ENCODE measurements at regions not wholly inside any gene's neighbourhood (a gene's known extent, or its start where the extent isn't known, plus 50 kb on each side); places are given as distances from the start of the nearest gene placed in this dataset.
"Not testable (repeated sequence)": the region's sequence is repeated elsewhere in the genome, so short reads cannot be mapped to it uniquely, and the experiment has no call there.

DNA sequence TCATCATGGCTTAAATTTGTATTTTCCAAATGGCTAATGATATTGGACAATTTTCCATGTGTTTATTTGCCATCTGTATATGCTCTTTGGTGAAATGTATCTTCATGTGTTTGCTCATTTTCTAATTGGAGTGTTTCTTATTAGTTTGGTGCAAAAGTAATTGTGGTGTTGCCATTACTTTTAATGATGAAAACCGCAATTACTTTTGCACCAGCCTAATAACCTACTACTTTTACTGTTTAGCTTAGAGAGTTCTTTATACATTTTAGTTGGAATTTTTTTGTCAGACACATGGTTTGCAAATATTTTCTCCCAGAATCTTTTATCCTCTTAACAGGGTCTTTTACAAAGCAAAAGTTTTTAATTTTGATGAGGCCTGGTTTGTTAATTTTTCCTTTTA is 141.0 kb upstream of the AGTR1 start:
- no peak for DNase-seq (ENCODE audit: low read depth, low spot score)

DNA sequence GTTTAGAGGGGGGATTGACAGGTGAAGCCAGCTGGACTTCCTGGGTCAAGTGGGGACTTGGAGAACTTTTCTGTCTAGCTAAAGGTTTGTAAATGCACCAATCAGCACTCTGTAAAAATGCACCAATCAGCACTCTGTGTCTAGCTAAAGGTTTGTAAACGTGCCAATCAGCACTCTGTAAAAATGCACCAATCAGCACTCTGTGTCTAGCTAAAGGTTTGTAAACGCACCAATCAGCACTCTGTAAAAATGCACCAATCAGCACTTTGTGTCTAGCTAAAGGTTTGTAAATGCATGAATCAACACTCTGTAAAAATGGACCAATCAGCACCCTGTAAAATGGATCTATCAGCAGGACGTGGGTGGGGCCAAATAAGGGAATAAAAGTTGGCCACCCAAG is 120.1 kb upstream of the AGTR1 start:
- DNase-seq (ENCODE audit: low read depth, low spot score), result not testable (repeated sequence)

DNA sequence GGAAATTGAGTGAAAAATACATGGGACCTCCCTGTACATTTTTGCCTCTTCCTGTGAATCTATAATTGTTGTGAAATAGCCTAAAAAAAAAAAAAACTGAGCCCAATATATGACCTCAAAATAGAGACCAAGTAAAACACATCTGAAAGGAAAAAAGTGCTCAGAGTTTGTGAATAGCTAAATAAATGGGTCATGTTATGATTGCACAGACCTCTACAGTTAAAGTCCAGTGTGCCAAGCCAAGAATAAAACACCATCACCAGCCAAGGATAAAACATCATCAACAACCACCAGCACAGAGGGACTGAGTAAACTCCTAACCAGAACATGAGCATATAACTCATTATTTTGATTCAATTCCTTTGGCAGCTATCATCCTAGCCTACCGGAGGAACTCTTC is 115.6 kb upstream of the AGTR1 start:
- no peak for DNase-seq (ENCODE audit: low read depth, low spot score)

DNA sequence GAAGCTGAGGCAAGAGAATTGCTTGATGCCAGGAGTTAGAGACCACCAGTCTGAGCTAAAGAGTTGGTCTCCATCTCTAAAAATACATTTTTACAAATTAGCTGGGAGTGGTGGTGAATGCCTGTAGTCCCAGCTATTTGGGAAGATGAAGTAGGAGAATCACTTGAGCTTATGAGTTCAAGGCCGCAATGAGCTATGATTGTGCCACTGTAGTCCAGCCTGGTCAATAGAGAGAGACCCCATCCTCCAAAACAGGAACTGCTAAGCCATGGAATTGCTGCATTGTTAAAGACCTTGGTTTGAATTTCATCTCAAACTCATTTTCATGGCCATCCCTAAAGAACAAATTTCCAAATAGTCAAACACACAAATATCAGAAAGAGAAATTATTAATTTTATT is 113.9 kb upstream of the AGTR1 start:
- DNase-seq (ENCODE audit: low read depth, low spot score), result no peak

DNA sequence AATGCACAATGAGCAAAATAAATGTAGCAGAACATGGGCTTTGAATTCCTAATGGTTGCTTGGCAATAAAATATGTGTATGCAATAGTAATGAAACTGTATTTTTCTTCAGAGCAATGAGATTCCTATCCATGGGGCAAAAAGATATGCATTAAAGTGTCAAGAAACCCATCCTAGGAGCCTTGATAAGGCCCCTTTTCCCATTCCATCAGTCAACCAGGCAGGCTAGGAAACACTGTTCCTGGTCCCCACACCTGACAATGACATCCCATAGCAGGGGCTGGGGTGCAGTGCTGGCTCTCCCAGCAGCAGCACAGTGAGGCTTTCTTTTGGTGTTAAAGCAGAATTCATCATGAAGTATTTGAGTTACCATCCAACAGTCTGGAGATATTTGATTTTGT is 113.3 kb upstream of the AGTR1 start:
- no peak for DNase-seq (ENCODE audit: low read depth, low spot score)

DNA sequence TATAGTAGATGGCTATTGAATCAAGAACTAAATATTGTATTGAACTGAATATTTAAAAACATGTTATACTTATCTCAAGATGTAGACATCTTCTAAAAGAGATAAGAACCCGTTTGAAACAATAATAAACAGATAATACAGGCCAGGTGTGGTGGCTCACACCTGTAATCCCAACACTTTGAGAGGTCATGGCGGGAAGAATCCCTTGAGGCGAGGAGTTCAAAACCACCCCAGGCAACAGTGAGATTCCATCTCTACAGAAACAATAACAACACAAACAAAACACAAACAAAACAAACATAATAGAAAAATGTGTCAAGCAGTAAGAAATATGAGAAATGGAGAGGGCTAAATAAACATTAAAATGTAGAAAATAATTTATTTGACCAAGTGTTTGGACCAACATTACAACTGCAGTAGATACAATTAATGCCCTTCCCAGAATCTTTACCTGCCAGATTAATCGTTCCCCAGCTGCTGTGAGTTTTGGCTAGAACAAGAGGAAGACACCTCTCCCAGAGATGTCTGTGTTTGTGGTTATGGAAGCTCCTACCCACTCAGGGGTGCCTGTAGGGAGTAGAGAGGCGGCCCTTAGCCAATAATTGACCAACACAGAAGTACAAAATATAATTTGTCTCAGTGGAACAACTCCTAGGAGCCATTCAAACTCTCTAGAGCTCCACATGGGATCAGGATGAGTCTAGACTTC is 111.9 kb upstream of the AGTR1 start:
- DNase-seq (ENCODE audit: low read depth, low spot score), result no peak

DNA sequence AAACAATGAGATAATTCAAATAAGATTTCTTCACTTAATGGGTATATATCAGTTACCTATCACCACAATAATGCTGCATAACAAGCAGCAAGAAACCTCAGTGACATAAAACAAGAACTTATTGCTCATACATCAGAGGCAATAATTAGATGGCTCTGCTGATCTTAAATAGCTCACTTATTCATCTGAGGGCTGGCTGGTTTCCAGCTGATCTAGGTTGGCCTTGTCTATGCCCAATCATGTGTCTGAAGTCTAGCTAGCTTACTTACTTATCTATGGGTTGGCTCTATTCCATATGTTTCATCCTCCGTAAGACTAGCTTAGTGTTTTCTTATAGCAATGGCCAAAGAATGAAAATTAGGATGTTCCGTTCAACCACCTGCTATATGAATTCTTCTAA is 109.4 kb upstream of the AGTR1 start:
- DNase-seq (ENCODE audit: low read depth, low spot score), result no peak

DNA sequence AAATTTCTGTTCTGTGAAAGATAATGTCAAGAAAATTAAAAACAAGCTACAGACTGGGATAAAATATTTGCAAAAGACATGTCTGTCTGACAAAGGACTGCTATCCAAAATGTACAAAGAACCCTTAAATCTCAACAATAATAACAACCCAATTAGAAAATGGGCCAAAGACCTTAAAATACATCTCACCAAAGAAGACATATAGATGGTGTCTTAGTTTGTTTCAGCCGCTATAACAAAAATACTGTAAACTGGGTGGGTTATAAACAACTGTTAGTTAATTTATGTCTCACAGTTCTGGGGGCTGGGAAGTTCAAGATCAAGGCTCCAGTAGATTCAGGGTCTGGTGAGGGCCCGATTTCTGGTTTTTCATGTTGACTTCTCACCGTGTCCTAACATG is 106.2 kb upstream of the AGTR1 start:
- no peak for DNase-seq (ENCODE audit: low read depth, low spot score)

DNA sequence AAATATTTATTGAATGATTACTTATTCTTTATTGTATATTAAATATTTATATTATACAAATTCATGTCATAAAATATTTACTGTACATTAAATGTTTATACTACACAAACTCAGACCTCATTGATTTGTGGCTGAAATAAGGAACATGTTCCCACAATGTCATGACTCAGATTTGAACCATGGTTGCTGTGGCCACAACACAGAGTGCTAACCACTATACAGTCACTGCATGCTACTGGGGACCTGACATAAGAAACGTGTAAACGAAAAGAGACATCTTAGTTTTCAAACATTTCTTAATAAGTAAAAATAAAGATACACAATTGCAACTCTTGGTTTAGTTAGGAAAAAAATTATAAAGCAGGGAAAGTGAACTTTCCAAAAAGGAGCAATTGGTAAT is 99.1 kb upstream of the AGTR1 start:
- no peak for DNase-seq (ENCODE audit: low read depth, low spot score)

DNA sequence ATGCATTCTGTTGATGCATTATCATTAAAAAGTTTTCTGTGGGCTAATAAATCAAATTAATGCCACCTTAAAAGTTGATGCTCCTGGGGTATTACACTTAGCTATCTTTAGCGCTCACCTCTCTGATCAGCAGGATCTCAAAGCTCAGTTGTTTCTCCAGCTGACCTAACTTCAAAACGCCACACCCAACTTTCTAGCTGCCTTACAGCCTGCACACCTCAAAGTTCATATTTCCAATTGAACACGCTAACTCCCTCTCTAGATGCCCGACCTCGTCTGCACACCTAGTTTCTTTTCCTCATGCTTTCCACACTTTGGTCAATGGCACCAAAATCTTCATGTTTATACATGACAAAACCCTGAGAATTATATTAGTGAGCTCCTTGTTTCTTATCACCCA is 98.2 kb upstream of the AGTR1 start:
- DNase-seq (ENCODE audit: low read depth, low spot score), result no peak

DNA sequence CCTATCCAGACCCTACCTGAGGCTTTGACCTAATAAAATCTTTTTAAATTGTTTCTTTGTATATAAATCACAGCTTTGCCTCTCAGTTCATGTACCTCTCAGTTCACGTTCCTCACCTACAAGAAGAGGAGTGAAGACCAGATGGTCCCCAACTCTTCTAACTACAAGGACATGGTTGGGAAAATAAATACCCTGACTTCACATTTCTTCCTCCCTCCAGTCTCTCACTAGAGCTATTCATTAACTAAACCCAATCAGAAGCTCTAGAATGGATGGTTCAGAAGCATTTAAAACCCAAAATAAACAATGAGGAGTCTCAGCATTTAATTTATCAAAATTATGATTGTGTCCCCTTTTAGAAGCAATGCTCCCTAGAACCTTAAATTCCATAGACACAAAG is 97.3 kb upstream of the AGTR1 start:
- no peak for DNase-seq (ENCODE audit: low read depth, low spot score)

DNA sequence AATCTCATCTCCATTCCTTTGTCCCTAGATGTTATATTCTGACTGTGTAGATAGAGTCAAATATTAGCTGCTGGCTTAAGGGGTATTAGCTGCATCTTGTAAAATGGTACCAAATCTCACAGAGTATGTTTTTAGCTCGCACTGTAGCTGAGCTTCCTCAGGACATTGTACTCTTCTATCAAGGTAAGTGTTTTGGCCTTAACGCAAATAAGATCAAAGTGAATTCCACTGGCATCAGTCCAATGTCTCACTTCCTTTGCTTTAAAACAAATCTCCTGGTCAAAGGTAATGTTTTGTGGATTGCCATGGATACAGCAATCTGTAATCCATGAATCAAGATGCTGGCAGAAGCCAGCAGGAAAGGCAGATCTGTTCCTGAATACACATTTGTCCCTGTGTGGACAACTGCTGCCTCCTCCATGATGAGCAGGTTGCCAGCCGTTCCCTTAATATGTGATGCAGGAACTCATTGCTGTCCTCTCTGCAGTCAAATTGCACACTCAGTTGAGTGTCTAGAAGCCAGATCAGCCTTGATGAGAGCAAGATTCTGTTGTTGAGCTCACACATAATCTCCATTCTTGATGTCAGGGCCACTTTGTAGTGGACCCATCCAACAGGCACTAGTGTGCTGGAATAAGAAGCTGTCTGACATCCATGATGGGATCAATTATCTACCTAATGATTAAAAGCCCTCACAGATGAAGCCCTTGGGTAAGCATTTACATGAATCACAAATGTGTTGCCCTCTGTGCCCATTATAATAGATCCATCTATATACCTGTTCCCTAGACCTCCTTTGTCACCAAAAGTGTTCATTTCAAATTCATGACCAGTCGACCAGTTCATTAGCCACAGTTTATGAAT is 96.6 kb upstream of the AGTR1 start:
- DNase-seq (ENCODE audit: low read depth, low spot score), result no peak

DNA sequence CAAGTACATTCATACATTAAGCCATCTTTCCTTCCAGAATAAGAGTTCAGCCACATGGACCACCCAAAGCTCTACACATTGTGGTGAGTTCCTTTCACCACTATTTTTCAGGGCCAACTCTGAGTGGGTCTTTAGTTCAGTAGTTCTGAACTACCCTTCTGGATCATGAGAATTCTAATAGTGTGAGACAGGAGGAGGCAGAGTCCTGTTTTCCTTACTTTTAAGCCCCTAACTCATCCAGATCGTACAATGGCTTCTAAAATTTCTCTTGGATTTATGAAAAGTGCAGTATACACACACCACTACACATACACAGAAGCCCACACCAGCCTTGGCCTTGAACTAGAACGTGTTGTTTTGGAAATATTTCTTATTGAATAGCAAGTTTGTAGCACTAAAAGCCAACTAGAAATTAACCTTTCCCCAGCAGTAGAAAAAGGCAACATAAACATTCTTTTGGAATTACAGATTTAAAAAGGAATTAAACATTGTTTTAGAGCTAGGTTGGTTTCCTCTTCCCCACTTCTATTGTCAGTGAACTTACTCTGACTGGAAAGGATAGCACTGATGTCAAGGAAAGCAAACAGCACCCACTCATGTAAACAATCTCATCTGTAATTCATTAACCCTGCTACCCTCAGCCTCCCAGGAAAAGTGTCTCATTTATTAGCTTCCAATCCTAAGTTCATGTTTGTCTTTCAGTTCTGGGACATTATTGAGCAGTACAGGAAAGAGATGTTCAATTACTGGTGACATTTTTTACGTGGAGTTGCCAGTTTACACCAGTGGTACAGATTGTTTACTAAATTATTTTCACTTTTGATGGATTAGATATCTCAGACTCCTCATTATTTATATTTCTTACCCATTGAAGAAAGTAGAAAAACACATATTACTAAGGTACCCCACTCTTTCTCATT is 95.7 kb upstream of the AGTR1 start:
- no peak for DNase-seq (ENCODE audit: low read depth, low spot score)

DNA sequence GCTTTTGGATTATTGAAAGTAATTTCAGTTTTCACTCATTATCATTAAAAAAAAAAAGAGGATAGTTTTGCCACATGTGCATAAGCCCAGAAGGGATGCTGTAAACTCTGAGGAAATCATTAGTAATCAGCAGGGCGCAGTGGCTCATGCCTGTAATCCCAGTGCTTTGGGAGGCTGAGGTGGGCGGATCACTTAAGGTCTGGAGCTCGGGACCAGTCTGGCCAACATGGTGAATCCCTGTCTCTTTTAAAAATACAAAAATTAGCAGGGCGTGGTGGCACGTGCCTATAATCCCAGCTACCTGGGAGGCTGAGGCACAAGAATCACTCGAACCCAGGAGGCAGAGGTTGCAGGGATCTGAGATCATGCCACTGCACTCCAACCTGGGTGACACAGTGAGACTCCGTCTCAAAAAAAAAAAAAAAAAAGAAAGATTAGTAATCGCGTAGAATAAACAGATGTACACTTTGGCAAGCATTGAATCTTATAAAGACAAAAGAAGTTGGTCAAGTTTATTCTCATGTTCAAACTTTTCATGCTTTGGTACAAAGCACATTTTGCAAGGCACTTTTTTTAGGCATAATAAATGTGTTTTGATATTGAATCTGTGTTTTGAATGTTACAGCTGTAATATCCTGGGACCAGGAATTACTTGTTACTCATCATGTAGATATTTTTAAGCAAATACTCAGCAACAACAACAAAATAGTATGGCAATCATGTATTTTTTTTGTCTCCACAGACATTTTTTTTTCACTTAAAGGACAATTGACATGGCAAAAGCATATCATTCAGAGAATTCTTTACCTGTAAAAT is 93.2 kb upstream of the AGTR1 start:
- no peak for DNase-seq (ENCODE audit: low read depth, low spot score)

DNA sequence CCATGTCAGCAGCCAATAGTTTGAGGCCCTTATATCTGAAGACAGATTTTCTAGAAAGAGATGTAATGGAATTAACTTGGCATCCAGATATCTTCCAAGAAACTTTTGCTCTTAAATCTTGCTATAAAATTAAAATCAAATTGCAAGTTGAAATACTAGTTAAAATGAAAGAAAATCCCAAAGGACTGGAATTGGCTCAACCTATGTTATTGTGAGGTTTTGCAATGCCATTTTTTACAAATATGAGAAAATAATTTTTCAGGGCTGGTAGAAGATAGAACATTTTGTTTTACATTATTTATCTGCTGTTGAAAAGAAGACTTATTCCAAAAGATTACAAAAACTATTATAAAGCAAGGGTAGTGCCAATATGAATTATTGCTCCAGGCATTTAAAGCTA is 92.2 kb upstream of the AGTR1 start:
- no peak for DNase-seq (ENCODE audit: low read depth, low spot score)

DNA sequence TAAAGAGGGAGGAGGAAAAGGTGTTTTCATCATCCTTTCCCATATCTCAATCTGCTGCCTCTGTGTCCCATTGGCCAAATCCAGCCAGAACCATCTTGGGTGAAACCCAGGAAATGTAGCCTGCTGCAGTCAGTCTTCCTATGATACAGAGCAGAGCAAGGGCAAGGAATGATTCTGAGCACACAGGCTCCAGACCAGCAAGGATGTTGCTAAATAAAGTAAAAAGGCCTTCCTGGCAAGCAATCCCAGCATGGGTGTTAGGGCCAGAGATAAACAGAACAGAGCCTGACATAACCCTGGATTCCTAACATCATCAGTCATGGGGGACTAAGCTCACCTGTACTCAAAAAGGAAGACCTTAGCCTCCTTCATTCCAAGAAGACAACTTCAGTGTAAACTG is 90.7 kb upstream of the AGTR1 start:
- DNase-seq (ENCODE audit: low read depth, low spot score), result no peak

DNA sequence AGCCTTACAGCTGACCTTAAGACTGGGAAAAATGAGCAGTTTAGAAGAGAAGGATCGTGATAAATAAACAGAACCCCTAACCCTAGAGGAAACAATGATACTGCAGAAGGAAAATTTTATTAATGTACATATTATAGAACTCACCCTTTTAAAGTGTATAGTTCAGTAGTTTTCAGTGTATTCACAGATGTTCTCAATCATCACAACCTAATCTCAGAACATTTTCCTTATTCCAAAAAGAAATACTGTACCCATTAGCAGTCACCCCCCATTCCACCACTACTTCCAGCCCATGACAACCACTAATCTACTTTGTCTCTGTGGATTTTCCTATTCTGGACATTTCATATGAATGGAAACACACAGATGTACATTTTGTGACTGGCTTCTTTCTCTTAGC is 90.2 kb upstream of the AGTR1 start:
- no peak for DNase-seq (ENCODE audit: low read depth, low spot score)

DNA sequence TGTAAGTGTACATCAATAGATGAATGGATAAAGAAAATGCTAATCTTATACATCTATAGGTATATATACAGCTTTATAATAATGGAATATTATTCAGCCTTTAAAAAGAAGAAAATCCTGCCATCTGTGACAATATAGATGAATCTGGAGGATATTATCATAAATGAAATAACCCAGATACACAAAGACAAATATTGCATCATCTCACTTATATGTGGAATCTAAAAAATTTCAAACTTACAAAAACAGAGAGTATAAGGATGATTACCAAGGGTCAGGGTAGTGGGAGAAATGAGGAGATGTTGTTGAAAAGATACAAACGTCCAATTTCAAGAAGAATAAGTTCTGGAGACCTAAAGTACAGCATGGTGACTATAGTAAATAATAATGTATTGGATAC is 85.4 kb upstream of the AGTR1 start:
- no peak for DNase-seq (ENCODE audit: low read depth, low spot score)

DNA sequence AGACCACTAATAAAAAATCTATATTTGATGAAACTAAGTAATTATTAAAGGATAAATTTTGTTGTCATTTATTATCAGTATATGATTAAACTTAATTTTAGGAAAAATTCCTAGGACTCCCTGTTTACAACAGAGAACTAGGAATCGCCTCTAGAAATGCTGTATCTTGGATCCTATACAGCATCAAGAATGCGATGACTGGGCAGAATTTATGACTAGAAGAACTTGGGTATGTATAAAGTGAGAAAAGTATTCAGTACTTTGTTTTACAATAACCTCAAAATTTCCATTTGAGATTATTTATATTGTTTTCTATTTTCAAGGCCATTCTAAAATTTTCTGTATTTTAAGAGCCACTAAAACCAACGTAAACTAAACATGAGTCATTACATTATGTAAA is 82.3 kb upstream of the AGTR1 start:
- DNase-seq (ENCODE audit: low read depth, low spot score), result no peak

DNA sequence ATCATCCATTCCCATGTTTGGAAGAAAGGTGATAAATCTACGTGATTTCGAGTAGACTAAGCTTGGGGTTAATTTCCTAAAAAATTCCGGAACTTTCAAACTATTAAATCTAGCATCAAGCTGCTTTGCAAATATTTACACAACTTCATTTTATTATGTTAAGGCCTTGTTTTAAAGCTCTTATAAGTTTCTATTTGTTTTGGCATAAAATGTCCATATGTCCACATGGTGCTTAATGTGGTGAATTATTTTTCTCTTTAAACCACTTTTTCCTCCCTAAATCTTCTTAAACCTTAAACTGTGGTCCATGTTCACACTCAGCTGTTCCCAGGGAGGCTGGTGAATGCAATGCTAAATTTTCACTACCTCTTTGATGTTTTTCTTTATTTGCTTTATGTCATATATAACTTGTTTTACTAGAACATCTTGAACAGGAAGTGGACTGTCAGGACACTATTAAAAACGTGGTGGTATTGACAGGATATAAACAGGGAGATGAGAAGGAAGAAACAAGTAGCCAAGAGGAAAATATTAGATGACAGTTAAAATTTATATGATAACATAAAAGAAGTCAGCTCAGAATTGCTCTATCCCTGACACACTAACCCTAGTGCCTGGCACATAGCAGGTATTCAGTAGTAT is 72.5 kb upstream of the AGTR1 start:
- no peak for DNase-seq (ENCODE audit: low read depth, low spot score)

DNA sequence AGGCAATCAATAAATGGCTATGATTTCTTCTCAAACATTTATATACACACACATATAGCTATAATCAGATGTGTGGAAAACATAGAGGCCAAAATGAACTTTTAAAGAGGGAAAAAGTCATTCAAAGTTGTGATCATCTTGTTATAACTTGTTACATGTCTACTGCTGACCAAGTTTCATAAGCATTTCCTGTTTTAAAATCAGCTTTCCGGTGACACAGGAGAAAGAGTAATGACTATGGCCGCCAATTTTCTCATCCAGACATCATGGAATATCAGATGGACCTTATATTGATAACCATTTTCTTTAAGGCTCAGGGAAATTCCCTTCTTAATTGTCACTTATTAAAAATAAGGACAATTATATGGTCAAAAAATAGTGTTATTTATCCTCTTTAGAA is 71.7 kb upstream of the AGTR1 start:
- DNase-seq (ENCODE audit: low read depth, low spot score), result no peak

All from ELF-1 (cell line).